ENCODE measurements at regions not wholly inside any gene's neighbourhood (a gene's known extent, or its start where the extent isn't known, plus 50 kb on each side); places are given as distances from the start of the nearest gene placed in this dataset.

GRCh38 chr2:17231394-17231965 is 286.8 kb downstream of the RAD51AP2 start:
- TF ChIP-seq POLR2AphosphoS5 (IDR thresholded peaks at IDR 0.05): no peak
- TF ChIP-seq EP300 (IDR thresholded peaks at IDR 0.05): no peak
- TF ChIP-seq CTCF (IDR thresholded peaks at IDR 0.05): no peak
- TF ChIP-seq POLR2A (IDR thresholded peaks at IDR 0.05): no peak

All from suprapubic skin (tissue), 4 donors.